Activated CD8-positive, alpha-beta memory T cell treated with anti-CD3 and anti-CD28 coated beads, Interleukin-2, amount 50 U/mL, for 4 hours (primary cell): ENCODE measurements at regions not wholly inside any gene's neighbourhood (a gene's known extent, or its start where the extent isn't known, plus 50 kb on each side); places are given as distances from the start of the nearest gene placed in this dataset.
A peak's percentile ranks its signal among the peaks of the same experiment; 100 is the strongest.

ENCODE experiments used
- DNase-seq: peaks from one replicate; pipeline ENCODE4 v3.0.0-alpha.2; 2020

DNA sequence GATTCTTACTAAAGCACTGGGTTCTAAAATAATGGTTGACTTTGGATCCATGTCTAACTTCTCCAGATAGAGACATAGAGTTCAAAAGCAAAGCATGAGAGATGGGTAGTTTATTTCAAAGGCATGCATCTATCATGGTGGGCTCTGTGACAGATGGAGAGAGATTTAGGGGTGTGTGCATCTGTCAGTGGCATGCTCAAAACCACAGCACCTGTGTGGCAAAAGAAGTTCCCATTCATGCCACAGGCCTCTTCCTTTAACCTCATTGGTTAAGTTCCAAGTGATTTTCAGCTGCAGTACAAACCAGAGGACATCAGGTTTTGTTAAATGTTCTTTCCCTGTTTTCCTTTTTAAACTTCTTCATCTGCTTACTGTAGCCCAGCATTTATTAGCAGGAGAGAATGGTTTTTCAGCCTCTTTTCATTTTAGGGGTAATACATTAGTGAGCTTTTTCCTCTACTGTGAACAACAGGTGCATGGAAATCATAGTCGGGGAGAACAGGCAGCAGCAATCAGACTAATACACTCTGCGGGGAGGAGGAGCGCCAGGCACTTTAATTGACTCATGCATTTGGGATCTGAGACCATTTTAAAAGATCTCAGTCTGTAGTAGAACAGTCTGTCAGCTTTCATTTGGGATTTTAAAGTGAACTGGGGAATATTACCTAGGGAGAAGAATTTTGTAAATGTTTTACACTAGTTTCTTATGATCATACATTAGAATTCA lies 52.4 kb upstream of the UPP2 start:
- no peak for DNase-seq

DNA sequence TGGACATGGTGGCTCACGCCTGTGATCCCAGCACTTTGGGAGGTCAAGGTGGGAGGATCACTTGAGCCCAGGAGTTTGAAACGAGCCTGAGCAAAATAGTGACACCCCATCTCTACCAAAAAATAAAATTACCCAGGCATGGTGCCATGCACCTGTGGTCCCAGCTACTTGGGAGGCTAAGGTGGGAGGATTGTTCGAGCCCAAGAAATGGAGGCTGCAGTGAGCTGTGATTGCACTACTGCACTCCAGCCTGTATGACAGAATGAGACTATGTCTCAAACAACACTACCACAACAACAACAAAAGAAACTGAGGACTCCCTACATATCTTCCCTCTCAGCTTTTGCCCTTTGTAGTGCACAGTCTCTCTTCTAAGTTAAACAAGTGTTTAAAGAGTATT lies 53.3 kb upstream of the UPP2 start:
- no peak for DNase-seq

DNA sequence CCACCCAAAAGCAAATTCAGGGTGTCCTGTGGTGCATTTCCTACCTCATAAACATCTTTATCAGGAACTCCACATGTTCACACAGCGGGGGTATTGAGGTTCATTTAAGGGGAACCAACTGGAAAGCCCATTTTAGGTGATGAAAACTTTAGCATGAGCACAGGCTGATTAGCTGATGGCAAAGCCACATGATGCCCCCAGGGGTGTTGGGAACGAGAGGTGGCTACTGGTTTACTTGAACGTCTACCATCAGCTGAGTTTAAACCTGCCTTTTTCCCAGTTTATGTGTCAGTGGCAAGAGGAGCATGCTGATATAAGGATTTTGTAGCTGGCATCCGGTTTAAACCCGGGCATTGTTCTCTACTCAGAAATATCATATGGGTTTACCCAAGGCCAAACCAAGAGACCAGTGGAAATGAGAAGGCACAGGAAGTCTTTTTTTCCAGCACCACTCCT lies 54.5 kb upstream of the UPP2 start:
- DNase-seq: no peak

DNA sequence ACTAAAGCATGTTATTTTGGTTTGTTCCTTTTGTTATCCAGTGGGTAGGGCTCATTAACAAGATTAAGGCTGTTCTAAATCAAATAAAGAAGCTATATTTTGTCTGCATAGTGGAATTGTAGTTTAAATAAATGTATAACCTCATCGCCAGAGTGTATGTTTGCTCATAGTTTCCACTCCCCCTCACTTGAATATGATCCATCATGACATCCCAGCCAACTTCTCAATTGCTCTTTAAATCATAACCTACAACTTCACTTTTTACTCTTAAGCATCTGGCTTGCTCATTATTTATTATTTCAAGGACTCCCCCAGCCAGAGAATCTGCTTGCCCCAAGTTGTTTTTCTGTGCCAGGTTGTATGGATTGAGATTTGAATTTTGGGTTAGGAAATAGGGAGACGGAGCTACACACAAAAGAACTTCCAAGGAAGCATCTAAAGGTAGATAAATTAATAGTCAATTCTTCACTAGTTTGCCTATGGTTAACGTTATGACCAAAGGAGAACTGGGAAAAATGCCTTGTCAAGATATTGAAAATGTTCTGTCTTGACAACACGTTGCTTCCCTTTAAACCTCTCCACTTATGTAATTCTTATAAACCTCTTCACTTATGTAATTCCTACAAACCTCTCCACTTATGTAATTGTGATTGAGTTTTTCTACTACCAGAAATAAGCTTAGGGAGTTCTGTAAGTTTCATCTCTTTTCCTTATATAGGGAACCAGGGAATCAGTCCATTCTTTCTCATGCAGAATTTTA lies 55.4 kb upstream of the UPP2 start:
- DNase-seq: no peak

DNA sequence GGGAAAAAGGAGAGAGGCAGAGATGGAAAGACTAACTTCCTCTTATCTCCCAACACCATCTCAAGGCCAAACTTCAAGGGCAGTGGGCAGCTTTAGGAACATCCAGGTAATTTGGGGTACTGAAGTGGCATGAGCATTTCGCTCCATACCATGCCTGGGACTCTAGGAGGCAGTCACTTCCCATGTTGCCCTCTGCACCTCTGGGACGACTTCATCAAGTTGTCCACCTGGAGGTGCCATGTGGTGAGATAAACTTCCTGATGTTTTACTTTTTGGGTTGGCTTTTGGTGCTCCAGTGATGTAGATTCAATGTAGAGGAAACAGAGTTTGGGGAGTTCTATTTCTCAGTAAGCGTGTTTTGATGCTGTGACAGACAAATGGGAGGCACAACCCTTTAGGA lies 56.3 kb upstream of the UPP2 start:
- DNase-seq: no peak

DNA sequence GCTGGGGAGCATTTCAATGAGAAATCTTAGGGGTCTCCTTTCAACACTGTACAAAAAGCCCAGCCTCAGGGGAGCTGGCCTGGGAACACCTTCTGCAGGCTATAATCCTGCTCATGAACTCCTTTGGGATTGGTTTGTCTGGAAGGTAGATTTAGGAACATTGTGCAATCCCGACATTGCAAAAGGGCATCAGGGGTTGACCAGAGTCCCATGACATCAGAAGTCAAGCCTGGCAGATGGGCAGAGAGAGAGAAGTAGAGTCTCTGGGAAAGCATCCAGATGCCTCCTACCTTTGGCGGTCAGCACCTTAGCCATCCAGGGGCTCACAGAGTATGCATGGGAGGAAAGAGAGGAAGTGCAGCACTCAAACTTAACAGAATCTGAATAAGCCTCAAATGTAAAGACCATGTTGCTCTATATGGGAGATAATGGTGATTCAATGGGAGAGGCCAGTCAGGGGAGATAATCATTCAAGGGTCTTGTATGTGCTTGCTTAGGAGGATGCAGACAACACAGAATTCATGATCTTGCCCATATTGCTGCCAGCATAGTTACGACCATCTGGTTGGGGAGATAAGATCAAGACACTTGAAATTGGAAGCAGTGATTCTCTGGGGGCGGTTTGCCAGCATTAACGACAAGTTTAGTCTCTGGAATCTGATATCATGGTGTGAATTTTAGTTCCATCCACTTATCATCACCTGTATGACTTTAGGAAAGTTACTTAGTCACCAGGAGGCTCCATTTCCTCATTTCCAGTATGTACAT lies 58.3 kb upstream of the UPP2 start:
- no peak for DNase-seq

DNA sequence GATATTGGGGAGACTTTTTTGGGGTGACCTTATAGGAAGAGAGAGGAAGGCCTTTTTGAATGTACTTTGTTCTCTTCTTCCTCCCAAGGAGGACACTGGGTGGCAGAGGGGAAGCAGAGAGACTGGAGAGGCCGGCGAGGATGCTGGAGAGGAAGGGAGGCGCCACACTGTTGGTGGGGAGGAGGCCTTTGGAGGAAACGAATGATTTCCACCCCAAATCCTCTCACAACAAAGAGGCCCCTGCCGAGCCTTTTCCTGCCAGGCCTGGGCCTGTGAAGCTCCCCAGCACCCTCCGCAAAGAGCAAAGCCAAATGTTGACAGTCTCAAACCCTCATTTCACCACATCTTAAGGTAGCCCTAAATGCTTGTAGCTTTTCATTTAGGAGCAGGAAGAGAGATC lies 59.0 kb upstream of the UPP2 start:
- DNase-seq: no peak

DNA sequence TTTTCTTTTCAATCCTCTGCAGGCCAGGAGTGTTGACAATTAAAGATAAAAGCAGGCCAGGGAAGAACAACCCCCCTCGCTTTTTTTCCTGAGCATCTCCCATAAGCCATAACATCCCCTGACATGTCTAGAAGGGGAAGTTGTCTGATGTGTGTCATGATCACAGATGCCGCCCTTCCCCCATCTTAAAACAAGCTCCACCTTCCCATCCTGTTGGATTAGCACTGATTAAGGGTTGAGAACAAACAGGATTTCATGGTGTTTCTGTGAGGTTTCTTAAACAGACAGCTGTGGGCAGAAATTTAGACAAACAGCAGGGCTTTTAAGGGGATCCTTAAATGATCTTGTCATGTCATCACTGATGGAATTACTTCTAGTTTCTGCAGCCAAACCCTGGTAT lies 59.4 kb upstream of the UPP2 start:
- DNase-seq: no peak

DNA sequence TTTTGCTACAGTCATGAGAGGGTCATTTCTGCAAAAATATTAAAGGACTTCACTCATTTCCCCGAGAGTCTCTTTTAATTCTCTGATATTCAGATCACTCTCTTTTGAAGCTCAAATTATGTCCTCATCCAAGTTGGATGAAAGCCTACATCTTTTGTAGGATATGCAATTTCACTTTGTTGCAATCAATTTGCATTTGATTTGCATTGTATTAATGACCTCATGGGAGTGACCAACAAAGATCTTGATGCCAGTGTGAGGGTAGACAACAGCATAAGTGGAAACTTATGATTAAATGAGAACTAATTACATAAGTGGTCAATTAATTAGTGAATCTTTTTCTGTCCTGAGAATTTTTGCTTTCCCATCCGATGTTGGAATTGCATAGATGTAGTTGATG lies 60.3 kb upstream of the UPP2 start:
- no peak for DNase-seq

DNA sequence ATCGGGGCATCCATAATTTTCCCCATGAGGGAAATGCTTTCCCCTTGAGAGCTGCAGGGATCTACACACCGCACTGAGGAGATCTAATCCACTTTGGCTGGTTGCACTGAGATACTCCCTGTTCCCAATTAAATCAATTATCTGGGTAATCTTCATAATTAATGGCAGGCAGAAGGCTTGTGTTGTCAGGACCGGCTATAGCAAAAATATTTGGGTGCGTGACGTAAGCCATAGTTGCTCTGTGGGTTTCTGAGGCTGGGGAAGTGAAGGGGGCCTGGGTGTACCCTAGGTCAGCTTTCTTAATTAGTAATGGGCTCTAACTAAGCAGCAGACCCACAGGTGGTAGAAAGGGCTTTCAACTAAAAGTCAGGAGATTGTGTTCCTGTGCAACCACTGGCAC lies 62.8 kb upstream of the UPP2 start:
- DNase-seq: no peak

DNA sequence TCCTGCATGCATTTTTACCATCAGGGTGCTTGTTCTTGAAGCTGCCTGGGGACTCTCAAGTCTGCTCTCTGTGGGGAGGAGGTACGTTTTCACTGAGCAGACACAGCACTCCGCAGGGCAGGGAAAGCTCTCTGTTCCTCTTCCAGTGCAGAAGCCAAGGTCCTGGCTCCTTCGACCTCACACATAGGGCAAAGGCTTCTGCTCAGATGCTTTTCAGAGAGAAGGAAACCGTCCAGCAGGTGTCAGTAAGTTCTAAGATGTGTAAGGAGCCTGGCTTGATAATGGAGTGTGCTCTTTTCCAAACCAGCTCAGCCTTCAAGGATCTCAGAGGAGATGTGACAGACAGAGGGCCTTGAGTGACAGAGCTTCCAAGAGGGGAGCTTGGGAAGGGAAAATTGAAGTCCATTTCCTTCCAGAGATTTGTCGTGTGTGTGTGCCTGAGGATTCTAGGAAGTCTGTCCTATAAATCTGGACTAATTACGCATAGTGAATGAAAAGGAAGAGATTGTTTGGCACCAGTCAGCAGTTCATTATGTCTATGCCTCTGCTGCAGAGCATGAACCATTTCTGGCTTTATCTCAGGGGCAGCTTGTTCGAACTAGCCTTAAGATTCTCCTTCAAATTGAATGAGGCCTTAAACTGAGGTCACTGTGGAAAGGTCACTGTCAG lies 67.3 kb upstream of the UPP2 start:
- DNase-seq: no peak

DNA sequence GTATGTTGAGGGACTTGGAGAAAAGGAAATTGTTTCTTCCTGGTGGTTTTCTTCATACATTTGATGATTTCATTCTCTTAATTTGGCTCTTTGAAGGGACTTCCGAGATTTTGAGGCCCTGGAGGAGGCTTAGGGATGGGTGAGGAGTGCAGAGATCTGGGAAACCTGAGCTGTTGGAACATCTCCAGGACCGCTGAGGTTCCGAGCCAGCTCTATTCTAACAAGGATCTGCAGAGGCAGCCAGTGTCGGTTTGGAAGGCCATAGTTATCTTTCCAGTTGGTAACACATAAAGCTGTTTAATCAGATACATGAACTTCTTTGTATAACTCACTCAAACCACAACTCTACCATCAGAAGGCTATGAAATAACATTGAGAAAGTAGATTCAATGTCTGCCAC lies 70.3 kb upstream of the UPP2 start:
- no peak for DNase-seq

DNA sequence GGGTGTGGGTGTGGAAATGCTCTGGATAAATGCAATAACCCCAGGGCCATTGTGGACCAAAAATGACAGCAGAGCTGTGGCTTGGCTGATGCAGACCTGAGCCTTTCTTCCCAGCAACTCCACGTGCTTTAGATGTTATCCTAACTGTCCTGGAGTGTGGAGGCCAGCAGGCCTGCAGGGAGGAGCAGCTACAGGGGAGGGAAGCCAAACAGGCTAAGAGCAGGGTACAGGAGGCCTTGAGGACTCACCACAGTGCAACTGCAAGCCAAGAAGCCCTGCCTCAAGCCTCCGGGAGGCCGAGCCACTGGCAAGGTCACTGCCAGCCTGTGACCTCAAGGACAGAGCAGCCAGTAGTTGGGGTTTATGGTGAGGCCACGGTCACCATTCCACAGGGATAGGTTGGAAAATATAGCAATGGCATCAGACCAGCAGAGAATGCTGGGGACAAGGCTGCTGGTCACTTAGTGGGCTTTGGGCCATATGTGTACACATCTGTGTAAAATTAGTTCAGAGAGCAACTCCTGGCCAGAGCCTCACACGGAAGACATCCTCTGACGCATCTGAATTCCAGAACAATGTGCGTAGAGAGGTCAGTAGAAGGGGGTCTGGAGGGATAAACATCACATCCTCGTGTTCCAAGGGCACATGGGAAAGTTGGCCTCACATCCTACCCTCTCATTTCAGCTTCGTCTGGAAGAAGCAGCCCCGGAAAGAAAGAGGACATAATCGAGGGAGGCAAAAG lies 76.2 kb upstream of the UPP2 start:
- no peak for DNase-seq

DNA sequence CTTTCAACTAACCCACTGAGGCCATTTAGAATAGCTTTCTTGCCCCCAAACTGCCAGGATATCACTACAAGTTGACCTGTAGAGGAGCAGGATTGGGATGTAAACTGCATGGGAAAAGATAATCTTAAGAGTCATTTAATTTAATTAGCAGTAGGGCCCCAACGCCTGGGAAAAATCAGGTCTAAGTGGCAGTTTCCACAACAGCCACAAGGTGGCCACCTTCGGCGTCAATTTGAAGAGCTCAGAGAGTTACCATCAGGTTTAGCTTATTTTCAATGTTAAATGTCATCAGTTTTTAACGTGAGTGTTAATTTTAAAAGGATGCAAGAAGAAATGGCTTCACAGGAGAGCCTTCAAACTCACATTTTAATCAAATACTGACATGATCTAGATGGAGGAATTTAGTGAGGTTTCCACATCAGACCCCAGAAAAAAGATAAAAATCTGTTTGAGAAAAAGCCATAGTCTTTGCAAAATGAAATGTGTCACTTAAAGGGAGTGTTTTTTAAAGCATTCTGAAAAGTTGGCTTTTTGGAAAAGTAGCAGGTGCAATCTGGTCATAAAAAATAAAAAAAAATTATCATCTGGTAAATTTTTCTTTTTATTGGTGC lies 77.3 kb upstream of the UPP2 start:
- peak; percentile 55 for DNase-seq

DNA sequence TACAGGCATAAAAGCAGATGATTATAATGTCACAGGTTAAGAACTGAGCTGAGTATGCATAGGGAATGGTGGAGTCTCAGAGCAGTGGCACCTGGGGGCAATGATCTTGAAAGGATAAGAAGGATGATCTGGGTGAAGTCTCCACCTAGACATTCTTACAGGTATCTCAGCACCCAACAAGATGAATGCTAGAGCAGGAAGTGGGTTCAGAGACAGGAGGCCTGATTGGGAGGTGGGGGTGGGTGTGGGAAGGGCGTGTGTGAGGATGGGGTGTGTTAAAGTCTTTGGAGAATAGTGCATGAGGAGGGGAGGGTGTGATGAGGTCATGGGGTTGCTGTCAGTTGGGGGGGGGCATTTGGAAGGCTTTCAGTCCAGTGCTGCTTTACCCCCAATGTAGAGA lies 78.8 kb upstream of the UPP2 start:
- no peak for DNase-seq

DNA sequence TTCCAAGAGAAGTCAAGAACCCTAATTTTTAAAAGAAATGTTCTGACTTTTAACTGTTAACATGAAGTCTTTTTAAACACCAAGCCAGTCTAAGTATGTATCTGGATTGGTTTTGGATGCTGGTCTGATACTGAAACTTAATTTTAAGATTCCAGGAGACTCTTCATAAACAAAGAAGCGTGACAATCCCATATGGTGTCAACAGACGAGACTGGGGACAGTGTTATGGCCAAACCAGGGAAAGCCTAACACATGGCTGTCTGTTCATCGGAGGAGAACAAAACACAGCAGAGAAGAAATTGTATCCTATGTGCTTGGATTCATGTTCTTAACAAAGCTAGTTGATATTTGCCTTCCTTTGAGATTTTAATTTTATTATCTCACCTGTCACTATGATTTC lies 80.5 kb upstream of the UPP2 start:
- no peak for DNase-seq

DNA sequence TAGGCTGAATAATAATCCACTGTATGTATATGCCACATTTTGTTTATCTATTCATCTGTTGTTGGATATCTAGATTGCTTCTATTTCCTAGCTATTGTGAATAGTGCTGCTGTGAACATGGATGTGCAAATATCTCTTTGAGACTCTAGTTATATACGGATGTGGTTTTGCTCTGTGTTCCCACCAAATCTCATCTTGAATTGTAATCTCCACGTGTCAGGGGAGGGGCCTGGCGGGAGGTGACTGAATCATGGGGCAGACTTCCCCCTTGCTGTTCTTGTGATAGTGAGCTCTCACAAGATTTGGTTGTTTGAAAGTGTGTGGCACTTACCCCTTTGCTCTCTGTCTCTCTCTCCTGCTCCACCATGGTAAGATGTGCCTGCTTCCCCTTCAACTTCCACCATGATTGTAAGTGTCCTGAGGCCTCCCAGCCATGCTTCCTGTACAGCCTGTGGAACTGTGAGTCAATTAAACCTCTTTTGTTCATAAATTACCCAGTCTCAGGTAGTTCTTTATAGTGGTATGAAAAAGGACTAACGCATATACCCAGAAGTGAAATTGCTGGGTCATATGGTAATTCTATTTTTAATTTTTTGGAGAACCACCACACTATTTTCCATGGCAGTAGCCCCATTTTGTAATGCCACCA lies 86.1 kb upstream of the UPP2 start:
- DNase-seq: no peak

DNA sequence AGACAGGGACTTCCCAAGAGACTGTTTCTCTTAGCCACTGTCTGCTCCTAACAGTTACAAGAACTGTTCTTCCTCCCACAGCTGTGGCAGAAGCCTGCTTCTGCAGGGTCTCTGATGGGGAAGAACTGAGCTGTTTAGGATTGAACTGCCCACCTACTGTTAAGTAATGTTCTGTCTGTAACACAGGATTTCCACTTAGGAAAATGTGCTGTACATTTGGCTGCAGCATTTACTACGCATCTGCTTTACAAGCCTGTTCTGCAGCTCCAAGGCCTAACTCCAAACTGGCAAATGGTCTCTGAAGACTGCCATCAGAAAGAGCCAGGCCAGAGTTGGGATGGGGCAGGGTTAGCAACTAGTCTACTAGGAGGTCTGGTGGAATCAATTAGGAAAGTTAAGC lies 87.8 kb upstream of the UPP2 start:
- DNase-seq: no peak

DNA sequence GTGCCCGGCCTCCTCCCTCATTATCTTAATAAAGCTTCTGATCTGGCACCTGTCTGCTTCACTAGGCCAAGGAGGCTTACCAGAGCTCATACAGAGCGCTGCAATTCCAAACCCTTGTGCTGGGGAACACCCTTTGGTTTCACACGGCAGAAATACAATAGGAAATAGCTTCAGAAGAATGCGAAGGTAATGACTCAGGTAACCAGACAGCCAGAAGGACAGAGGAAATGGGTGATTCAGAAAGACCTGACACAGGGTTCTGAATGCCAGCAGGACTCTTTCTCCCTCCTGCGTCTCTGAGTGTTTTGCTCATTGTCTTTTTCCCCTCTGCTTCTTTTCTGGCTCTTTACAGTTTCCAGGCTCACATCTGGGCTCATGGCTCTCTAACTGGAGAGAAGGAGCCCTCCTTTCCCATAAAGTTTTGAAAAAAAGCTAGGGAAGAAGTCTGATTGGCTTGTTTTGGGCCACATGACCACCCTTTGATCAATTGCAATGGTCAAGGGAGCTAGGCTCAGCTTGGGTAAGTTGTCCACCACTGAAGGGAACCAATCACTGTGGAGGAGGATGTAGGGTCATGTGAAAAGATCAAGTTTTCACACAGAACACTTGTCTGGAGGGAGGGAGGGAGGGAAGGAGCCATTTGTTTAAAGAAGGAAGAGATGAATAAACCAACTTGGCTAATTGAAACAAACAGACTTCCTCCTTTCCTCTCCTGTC lies 90.5 kb upstream of the UPP2 start:
- no peak for DNase-seq

DNA sequence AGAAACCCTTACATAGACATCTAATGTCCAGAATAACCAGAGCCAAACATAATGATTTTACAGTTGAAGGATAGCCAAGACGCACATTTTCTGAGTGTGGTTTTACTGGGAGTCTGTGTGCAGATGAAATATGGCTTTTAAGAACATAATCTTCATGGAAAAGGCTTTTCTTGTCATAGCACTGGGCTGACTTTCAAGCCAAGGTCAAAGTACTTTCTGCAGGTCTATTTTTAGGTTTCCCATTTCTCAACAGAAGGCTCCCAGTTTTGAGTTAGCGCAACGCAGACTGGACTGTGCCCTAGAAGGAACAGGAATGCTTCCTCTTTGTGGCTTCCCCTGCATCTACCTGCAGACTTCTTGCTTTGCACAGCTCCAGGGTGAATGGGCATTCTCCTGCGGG lies 92.3 kb upstream of the UPP2 start:
- DNase-seq: no peak
